Tibial artery (tissue), 4 donors: ENCODE measurements at regions not wholly inside any gene's neighbourhood (a gene's known extent, or its start where the extent isn't known, plus 50 kb on each side); places are given as distances from the start of the nearest gene placed in this dataset.

Experiments used
- DNase-seq, 2 donors: peaks; one replicate each; pipeline ENCODE4 v3.0.0-alpha.2; 2019
- H3K27ac ChIP-seq, 2 donors: fragments of 200-600 bp; sonication (generic) in 1 of 2; 1 replicate in 1 of 2; 2 replicates in 1 of 2; pipeline ENCODE4 v1.5.1; 2018 to 2019; ENCODE audit warnings: mild to moderate bottlenecking in 1 of 2
- H3K27me3 ChIP-seq, 2 donors: fragments of 200-600 bp; sonication (generic) in 1 of 2; one replicate each; pipeline versions ENCODE4 v1.5.1 to v1.6.0; 2016 to 2019
- H3K36me3 ChIP-seq, 3 donors: fragments of 200-600 bp; sonication (generic) in 2 of 3; one replicate each; pipeline ENCODE4 v1.5.1; 2016 to 2019; ENCODE audit warnings: mild to moderate bottlenecking in 2 of 3
- H3K4me1 ChIP-seq, 4 donors: fragments of 200-600 bp; sonication (generic) in 2 of 4; 1 replicate in 3 of 4; 2 replicates in 1 of 4; pipeline ENCODE4 v1.5.1; 2016 to 2019
- H3K4me3 ChIP-seq, 2 donors: fragments of 200-600 bp; sonication (generic) in 1 of 2; 1 replicate in 1 of 2; 2 replicates in 1 of 2; pipeline ENCODE4 v1.5.1; 2018 to 2019; ENCODE audit warnings: mild to moderate bottlenecking in 2 of 2
- H3K9me3 ChIP-seq, 3 donors: fragments of 200-600 bp; sonication (generic) in 1 of 3; one replicate each; pipeline ENCODE4 v1.5.1; 2016 to 2019
- intact Hi-C: fragments of 100-400 bp; cut with DNase I; formaldehyde crosslinking; loops from one replicate; pipeline ENCODE4 v1.15.0; 2023; ENCODE audit warnings: low total_unique reads
- TF ChIP-seq, protein P1 (sequence below), 2 experiments: fragments of 200-600 bp in 1 of 2; fragments of 450-650 bp in 1 of 2; IDR thresholded peaks; one replicate each; pipeline ENCODE4 v1.5.1; 2017 to 2019; ENCODE audit warnings: antibody characterized with exemption in 2 of 2, mild to moderate bottlenecking in 1 of 2, moderate library complexity in 1 of 2

DNA sequence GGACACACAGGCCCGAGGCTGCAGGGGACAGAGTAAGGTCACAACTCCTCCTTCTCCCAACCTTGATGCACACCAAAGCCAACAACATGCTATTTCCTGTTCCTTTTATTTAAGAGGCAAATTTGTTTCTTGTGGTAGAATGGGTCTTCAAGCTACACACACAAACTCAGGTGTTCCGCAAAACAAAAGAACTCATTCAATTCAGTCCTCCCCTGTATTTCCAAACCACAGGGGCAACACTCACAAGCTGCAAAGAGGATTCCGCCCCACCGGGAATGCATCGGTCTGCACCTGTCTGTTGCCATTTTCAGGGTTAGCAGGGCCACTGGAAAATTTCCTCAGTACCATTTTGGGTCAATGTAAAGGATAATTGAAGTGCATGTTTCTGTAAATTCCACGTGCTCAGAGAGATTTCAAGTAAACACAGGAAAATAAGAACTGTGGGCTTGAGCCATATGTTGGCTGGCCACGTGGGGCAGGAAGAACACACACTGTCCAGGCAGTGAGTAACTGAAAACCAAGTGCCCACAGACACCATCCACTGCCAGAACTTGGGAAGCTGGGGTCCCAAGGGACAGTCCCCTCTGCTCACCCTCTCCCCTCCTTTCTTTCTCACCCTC is 145.2 kb upstream of the ERG start:
- Histone ChIP-seq H3K36me3 (no peaks in the 10 kb centered on the region), H3K9me3 (no peaks in the 10 kb centered on the region), H3K4me3 (no peak overlapping the region), H3K4me1 (peaks cover 0 to 72% (median 27%) of the 10 kb centered on the region in 4 donors), H3K27ac (peak overlapping the region in 1 of 2 donors; percentile 65), H3K27me3 (no peaks in the 10 kb centered on the region)
- no peak for DNase-seq
- TF ChIP-seq, protein P1, sequence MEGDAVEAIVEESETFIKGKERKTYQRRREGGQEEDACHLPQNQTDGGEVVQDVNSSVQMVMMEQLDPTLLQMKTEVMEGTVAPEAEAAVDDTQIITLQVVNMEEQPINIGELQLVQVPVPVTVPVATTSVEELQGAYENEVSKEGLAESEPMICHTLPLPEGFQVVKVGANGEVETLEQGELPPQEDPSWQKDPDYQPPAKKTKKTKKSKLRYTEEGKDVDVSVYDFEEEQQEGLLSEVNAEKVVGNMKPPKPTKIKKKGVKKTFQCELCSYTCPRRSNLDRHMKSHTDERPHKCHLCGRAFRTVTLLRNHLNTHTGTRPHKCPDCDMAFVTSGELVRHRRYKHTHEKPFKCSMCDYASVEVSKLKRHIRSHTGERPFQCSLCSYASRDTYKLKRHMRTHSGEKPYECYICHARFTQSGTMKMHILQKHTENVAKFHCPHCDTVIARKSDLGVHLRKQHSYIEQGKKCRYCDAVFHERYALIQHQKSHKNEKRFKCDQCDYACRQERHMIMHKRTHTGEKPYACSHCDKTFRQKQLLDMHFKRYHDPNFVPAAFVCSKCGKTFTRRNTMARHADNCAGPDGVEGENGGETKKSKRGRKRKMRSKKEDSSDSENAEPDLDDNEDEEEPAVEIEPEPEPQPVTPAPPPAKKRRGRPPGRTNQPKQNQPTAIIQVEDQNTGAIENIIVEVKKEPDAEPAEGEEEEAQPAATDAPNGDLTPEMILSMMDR (IDR thresholded peaks at IDR 0.05): no peak
- intact Hi-C loops: loop anchor here (10.0 kb wide), 1 partner anchor 49 kb away; no protein-coding TSS in a partner anchor

DNA sequence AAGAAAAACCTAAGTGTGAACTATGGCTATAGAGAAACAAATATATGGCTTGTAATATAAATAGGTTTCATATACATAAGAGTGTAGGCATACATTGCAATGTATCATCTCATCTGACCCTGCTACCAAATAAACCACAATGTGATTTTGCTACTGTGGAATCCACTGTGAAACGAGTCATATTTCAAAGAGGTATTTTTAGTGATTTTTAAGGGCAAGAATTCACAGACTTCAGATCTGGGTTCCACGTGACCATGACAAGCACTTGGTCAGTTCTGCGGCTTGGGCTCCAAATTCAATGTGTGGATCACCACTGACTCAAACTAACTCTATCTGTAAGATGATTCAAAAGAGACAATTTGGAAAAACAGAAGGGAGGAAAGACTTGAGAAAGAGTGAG is 147.0 kb upstream of the ERG start:
- TF ChIP-seq, protein P1 (IDR thresholded peaks at IDR 0.05): no peak
- DNase-seq: no peak

DNA sequence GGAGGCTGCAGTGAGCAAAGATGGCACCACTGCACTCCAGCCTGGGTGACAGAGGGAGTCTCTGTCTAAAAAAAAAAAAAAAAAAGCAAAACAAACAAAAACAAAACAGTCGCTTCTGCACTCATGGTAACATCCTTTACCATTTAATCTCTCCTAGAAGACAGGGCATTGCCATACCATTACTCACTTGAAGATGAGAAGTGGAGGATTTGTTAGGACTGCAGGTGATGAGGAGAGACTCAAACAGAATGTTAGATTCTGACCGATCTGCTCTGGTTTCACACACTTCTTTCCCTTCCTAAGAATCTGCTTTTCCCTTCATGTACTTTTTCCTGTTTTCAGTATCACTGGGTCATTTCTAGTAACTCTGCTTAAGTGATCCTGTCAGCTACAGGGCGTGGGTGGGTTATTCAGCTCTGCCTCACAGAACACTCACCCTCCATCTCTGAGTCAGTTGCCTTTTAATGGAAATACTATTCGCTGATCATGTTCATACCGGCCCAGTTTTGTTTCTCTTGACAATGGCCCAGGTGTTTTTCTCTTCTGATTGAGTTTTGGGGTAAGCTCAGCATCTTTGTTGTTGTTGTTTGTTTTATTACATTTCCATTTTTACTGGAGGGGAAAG is 148.0 kb upstream of the ERG start:
- Histone ChIP-seq H3K27ac (peak overlapping the region; percentile 52 to 65), H3K36me3 (no peaks in the 10 kb centered on the region), H3K9me3 (no peaks in the 10 kb centered on the region), H3K27me3 (no peaks in the 10 kb centered on the region), H3K4me1 (peaks cover 0 to 81% (median 30%) of the 10 kb centered on the region in 4 donors), H3K4me3 (peak overlapping the region in 1 of 2 donors; percentile 12)
- TF ChIP-seq, protein P1 (IDR thresholded peaks at IDR 0.05): no peak
- intact Hi-C loops: loop anchor here (10.0 kb wide), 1 partner anchor 52 kb away; no protein-coding TSS in a partner anchor
- no peak for DNase-seq

More for the DNA sequence above, 147.0 kb upstream of the ERG start:
- Histone ChIP-seq H3K4me3 (no peak overlapping the region), H3K27me3 (no peaks in the 10 kb centered on the region), H3K4me1 (peaks cover 0 to 71% (median 30%) of the 10 kb centered on the region in 4 donors), H3K9me3 (no peaks in the 10 kb centered on the region), H3K27ac (peak overlapping the region; percentile 52 to 65), H3K36me3 (no peaks in the 10 kb centered on the region)
- intact Hi-C loops: loop anchor here (10.0 kb wide), 1 partner anchor 50 kb away; no protein-coding TSS in a partner anchor

GRCh38 chr21:38649120-38649519 is 150.8 kb upstream of the ERG start:
- no peaks in the 10 kb centered on the region for H3K27me3 ChIP-seq
- no peaks in the 10 kb centered on the region for H3K36me3 ChIP-seq
- intact Hi-C loops: loop anchor here (10.0 kb wide), 1 partner anchor 54 kb away; no protein-coding TSS in a partner anchor
- peak overlapping the region; percentile 52 to 65 for H3K27ac ChIP-seq
- H3K4me1 ChIP-seq: peaks cover 0 to 73% (median 22%) of the 10 kb centered on the region in 4 donors
- no peak for DNase-seq
- peak overlapping the region; percentile 15 to 24 for H3K4me3 ChIP-seq
- TF ChIP-seq, protein P1 (IDR thresholded peaks at IDR 0.05): no peak
- no peaks in the 10 kb centered on the region for H3K9me3 ChIP-seq

GRCh38 chr21:38651570-38651969 is 153.3 kb upstream of the ERG start:
- Histone ChIP-seq H3K27me3 (no peaks in the 10 kb centered on the region), H3K27ac (peak overlapping the region; percentile 39 to 59), H3K4me1 (peaks cover 0 to 77% (median 16%) of the 10 kb centered on the region in 4 donors), H3K9me3 (no peaks in the 10 kb centered on the region), H3K36me3 (no peaks in the 10 kb centered on the region), H3K4me3 (no peak overlapping the region)
- TF ChIP-seq, protein P1 (IDR thresholded peaks at IDR 0.05): no peak
- peak; percentile 33 to 79 for DNase-seq
- intact Hi-C loops: loop anchor here (5.0 kb wide), 1 partner anchor 144 kb away; no protein-coding TSS in a partner anchor
